Activated B cell treated with CpG ODN at 0.5 μM for 24 hours (primary cell): ENCODE measurements at regions not wholly inside any gene's neighbourhood (a gene's known extent, or its start where the extent isn't known, plus 50 kb on each side); places are given as distances from the start of the nearest gene placed in this dataset.

Experiments used
- ATAC-seq: fragments of 200-7000 bp; cut with Tn5 transposase; one replicate; pipeline ENCODE4 v1.10.0; 2021; ENCODE audit warnings: low read depth, mild to moderate bottlenecking, moderate library complexity
- CTCF ChIA-PET: fragments of 350-600 bp; sonication (Branson Sonifier 250); formaldehyde crosslinking; loops from one replicate; lab custom pipeline; 2021; ENCODE audit warnings: antibody characterized with exemption; lab: Charles Lee
- POLR2A ChIA-PET: fragments of 350-600 bp; sonication (Branson Sonifier 250); formaldehyde crosslinking; loops from one replicate; lab custom pipeline; 2021; ENCODE audit warnings: antibody characterized with exemption; lab: Charles Lee
- DNase-seq: peaks from one replicate; pipeline ENCODE4 v3.0.0; 2022
- H3K27ac Mint-ChIP-seq: one replicate; pipeline ENCODE4 v1.8.0; 2020; ENCODE audit warnings: mixed read lengths
- H3K27me3 Mint-ChIP-seq: one replicate; pipeline ENCODE4 v1.8.0; 2021; ENCODE audit warnings: mixed read lengths
- H3K36me3 Mint-ChIP-seq: one replicate; pipeline ENCODE4 v1.8.0; 2021; ENCODE audit warnings: low read depth, mixed read lengths
- H3K4me1 Mint-ChIP-seq: one replicate; pipeline ENCODE4 v1.8.0; 2021; ENCODE audit warnings: mixed read lengths
- H3K4me3 Mint-ChIP-seq: one replicate; pipeline ENCODE4 v1.8.0; 2020; ENCODE audit warnings: mild to moderate bottlenecking, mixed read lengths
- H3K9me3 Mint-ChIP-seq: one replicate; pipeline ENCODE4 v1.8.0; 2020; ENCODE audit warnings: mixed read lengths
- intact Hi-C: fragments of 100-400 bp; cut with micrococcal nuclease; formaldehyde crosslinking; loops from one replicate; pipeline ENCODE4 v1.15.1; 2024
- TF ChIP-seq, protein P1 (sequence below): fragments of 200-600 bp; IDR thresholded peaks from one replicate; pipeline ENCODE4 v1.8.0; 2022; ENCODE audit warnings: antibody characterized with exemption, mild to moderate bottlenecking

DNA sequence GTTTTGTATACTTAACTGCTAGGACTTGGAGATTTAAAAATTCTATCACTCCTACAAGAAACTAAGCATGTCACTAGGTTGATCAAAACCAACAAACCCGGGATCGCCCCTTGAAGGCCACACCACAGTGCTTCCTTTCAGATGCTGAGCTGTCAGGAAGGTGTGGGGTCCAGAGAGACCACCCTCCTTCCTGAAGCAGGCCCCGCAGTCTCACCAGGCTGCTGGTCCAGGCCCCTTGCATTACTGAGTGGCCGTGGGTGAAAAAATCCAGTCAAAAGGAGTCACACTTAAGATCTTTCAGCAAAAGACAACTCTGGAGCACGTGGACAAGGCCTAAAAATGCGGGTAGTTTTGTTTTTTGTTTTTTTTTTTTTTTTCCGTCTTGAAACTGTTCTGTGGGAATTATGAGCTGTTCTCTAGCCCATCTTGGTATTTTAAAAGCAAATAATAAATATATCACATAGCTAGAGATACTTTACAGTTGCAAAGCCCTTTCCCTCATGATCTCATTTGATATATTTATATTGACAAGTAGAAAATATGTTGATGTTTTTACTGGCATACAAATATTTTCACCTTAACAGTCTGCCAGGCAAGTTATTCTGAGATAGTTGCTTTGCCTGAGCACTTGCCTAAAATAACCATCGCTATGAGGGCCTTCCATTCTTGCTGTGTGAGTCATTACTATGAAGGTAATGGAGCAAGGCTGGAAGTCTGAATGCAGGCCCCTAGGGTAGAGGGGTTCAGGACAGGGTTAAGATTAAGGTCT is 73.1 kb upstream of the EDEM3 start:
- H3K9me3 Mint-ChIP-seq: no peaks in the 10 kb centered on the region
- CTCF ChIA-PET: interaction anchor here (1.1 kb wide), 1 partner anchor 154 kb away, joined by 3 read pairs; no protein-coding TSS in a partner anchor
- H3K4me3 Mint-ChIP-seq: no peak overlapping the region
- ATAC-seq (no peak), DNase-seq (no peak)
- POLR2A ChIA-PET: interaction anchor here (0.6 to 1.3 kb wide), 4 partner anchors 22 to 145 kb away, joined by 3 to 13 read pairs (median 6); no protein-coding TSS in a partner anchor
- TF ChIP-seq, protein P1, sequence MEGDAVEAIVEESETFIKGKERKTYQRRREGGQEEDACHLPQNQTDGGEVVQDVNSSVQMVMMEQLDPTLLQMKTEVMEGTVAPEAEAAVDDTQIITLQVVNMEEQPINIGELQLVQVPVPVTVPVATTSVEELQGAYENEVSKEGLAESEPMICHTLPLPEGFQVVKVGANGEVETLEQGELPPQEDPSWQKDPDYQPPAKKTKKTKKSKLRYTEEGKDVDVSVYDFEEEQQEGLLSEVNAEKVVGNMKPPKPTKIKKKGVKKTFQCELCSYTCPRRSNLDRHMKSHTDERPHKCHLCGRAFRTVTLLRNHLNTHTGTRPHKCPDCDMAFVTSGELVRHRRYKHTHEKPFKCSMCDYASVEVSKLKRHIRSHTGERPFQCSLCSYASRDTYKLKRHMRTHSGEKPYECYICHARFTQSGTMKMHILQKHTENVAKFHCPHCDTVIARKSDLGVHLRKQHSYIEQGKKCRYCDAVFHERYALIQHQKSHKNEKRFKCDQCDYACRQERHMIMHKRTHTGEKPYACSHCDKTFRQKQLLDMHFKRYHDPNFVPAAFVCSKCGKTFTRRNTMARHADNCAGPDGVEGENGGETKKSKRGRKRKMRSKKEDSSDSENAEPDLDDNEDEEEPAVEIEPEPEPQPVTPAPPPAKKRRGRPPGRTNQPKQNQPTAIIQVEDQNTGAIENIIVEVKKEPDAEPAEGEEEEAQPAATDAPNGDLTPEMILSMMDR: no peak
- H3K27ac Mint-ChIP-seq: no peak overlapping the region
- peaks cover 16% of the 10 kb centered on the region for H3K36me3 Mint-ChIP-seq
- H3K27me3 Mint-ChIP-seq: no peaks in the 10 kb centered on the region
- H3K4me1 Mint-ChIP-seq: peaks cover 21% of the 10 kb centered on the region
- intact Hi-C loops: no loop called here

DNA sequence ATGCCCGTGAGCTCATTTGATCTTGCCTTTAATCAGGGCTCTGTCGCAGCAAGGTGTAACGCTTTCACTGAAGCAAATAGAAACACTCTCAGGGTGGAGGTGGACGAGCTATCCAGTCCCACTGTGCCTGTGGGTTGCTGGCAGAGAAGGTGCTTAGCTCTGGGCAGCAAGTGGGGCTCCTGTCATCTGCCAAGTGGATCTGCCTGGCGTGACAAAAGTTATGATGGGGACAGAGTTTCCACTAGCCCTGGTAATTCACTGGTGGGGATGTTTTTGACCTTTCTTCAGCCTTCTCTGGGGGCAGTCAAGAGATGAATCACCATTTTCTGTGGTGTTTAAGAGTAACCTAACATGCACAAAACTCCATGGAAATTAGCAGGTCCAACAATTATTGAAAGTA is 71.3 kb upstream of the EDEM3 start:
- TF ChIP-seq, protein P1: no peak
- ATAC-seq (no peak), DNase-seq (no peak)
- no peaks in the 10 kb centered on the region for H3K9me3 Mint-ChIP-seq
- CTCF ChIA-PET: interaction anchor here (1.5 kb wide), 1 partner anchor 156 kb away, joined by 4 read pairs; no protein-coding TSS in a partner anchor
- POLR2A ChIA-PET: no interaction called here
- intact Hi-C loops: no loop called here
- no peaks in the 10 kb centered on the region for H3K27me3 Mint-ChIP-seq
- peaks cover 21% of the 10 kb centered on the region for H3K4me1 Mint-ChIP-seq
- no peak overlapping the region for H3K4me3 Mint-ChIP-seq
- peaks cover 15% of the 10 kb centered on the region for H3K36me3 Mint-ChIP-seq
- H3K27ac Mint-ChIP-seq: no peak overlapping the region

DNA sequence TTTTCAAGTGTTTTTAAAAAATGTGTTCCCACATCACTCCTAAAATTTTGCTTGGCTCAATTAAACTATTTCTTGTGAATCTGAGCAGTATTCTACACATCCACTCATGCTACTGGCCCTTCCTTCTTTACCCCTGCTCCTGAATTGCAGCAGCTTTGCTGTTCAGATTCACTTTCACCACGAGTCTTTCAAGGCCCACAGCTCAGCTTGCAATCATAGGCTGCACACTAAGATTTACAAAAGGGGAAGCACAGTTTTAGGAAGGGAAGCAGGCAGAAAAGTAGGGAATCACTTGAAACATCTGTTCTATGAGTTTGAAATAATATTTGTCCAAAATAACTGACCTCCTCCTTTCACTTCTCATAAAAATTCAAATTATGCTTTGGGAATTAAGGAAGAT is 70.9 kb upstream of the EDEM3 start:
- POLR2A ChIA-PET: interaction anchor here (0.6 kb wide), 1 partner anchor 110 kb away, joined by 4 read pairs; no protein-coding TSS in a partner anchor
- H3K36me3 Mint-ChIP-seq: peaks cover 19% of the 10 kb centered on the region

GRCh38 chr1:184824691-184825323 is 70.1 kb upstream of the EDEM3 start:
- TF ChIP-seq, protein P1: no peak
- H3K36me3 Mint-ChIP-seq: peaks cover 21% of the 10 kb centered on the region
- peaks cover 24% of the 10 kb centered on the region for H3K4me1 Mint-ChIP-seq
- H3K27me3 Mint-ChIP-seq: no peaks in the 10 kb centered on the region
- intact Hi-C loops: no loop called here
- ChIA-PET POLR2A (interaction anchor here (0.6 kb wide), 1 partner anchor 111 kb away, joined by 4 read pairs; no protein-coding TSS in a partner anchor), CTCF (interaction anchor here (1.5 kb wide), 1 partner anchor 157 kb away, joined by 4 read pairs; no protein-coding TSS in a partner anchor)
- ATAC-seq (no peak), DNase-seq (no peak)
- no peaks in the 10 kb centered on the region for H3K9me3 Mint-ChIP-seq
- H3K27ac Mint-ChIP-seq: no peak overlapping the region
- H3K4me3 Mint-ChIP-seq: no peak overlapping the region

More for the DNA sequence above, 70.9 kb upstream of the EDEM3 start:
- Mint-ChIP-seq H3K4me1 (peaks cover 21% of the 10 kb centered on the region), H3K4me3 (no peak overlapping the region), H3K27me3 (no peaks in the 10 kb centered on the region), H3K9me3 (no peaks in the 10 kb centered on the region), H3K27ac (no peak overlapping the region)
- ATAC-seq: no peak
- TF ChIP-seq, protein P1: no peak
- CTCF ChIA-PET: interaction anchor here (1.5 kb wide), 1 partner anchor 156 kb away, joined by 4 read pairs; no protein-coding TSS in a partner anchor
- intact Hi-C loops: no loop called here
- no peak for DNase-seq

DNA sequence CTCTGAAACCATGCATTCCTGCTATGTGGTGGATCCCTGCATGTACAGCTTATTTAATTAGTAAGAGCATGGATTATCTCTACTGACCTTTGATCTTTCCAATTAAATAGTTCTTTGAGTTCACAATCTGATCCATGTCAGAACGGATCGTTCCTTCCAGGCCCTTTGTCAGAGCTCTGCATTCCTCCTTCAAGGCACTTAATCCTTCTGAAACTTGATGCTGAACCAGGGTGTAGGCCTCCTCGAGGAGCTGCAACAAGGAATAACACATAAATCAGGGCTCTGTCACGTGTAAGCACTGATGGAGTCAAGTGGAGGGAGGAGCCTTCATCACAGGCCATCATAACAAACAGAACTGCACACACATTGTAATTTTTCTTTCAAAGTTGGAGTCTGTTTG is 68.4 kb upstream of the EDEM3 start:
- no peak overlapping the region for H3K27ac Mint-ChIP-seq
- intact Hi-C loops: no loop called here
- H3K4me1 Mint-ChIP-seq: peaks cover 24% of the 10 kb centered on the region
- no peak for ATAC-seq
- POLR2A ChIA-PET: no interaction called here
- CTCF ChIA-PET: interaction anchor here (1.6 kb wide), 1 partner anchor 17 kb away, joined by 6 read pairs; no protein-coding TSS in a partner anchor
- H3K36me3 Mint-ChIP-seq: peaks cover 29% of the 10 kb centered on the region
- H3K9me3 Mint-ChIP-seq: no peaks in the 10 kb centered on the region
- no peak for DNase-seq
- TF ChIP-seq, protein P1: no peak
- no peaks in the 10 kb centered on the region for H3K27me3 Mint-ChIP-seq
- no peak overlapping the region for H3K4me3 Mint-ChIP-seq
